Astrocyte of the cerebellum (primary cell): ENCODE measurements at regions not wholly inside any gene's neighbourhood (a gene's known extent, or its start where the extent isn't known, plus 50 kb on each side); places are given as distances from the start of the nearest gene placed in this dataset.

Experiments used
- DNase-seq: peaks from one replicate; pipeline ENCODE4 v3.0.0-alpha.2; 2011; ENCODE audit warnings: low read depth
- H3K4me3 ChIP-seq: 2 replicates; pipeline ENCODE4 v1.5.1; 2011; ENCODE audit warnings: mild to moderate bottlenecking, low read depth, low read length, moderate library complexity
- in situ Hi-C: cut with HindIII; loops from 2 replicates; pipeline ENCODE4 v1.10.0; 2017; ENCODE audit warnings: low sequenced_read_pairs
- TF ChIP-seq, protein P1 (sequence below): IDR thresholded peaks from 2 replicates; pipeline ENCODE4 v1.5.1; 2012; ENCODE audit warnings: low read length, low read depth, moderate library complexity, mild to moderate bottlenecking; ENCODE audit errors: missing control alignments

DNA sequence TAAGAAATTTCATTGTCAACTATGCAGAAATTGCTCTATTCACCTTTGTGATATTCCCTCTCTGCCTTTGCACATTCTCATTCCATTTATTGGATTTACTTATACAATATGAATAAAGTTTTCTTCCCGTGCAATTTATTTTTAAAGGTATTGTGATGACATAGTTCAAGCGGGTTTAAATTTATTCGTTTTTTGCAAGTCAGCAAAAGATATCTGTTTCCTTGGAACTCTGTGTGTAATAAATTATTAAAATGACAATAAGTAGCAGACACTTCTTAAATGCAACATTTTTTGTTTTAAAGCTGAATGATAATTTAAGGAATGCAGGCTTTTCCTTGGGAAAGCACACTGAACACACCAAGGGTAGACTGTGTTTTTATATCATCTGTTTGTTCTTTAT lies 143.1 kb downstream of the SLC41A2 start:
- in situ Hi-C loops: no loop called here
- TF ChIP-seq, protein P1, sequence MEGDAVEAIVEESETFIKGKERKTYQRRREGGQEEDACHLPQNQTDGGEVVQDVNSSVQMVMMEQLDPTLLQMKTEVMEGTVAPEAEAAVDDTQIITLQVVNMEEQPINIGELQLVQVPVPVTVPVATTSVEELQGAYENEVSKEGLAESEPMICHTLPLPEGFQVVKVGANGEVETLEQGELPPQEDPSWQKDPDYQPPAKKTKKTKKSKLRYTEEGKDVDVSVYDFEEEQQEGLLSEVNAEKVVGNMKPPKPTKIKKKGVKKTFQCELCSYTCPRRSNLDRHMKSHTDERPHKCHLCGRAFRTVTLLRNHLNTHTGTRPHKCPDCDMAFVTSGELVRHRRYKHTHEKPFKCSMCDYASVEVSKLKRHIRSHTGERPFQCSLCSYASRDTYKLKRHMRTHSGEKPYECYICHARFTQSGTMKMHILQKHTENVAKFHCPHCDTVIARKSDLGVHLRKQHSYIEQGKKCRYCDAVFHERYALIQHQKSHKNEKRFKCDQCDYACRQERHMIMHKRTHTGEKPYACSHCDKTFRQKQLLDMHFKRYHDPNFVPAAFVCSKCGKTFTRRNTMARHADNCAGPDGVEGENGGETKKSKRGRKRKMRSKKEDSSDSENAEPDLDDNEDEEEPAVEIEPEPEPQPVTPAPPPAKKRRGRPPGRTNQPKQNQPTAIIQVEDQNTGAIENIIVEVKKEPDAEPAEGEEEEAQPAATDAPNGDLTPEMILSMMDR: no peak
- DNase-seq: no peak
- H3K4me3 ChIP-seq: no peak overlapping the region
